ENCODE measurements at regions not wholly inside any gene's neighbourhood (a gene's known extent, or its start where the extent isn't known, plus 50 kb on each side); places are given as distances from the start of the nearest gene placed in this dataset.

DNA sequence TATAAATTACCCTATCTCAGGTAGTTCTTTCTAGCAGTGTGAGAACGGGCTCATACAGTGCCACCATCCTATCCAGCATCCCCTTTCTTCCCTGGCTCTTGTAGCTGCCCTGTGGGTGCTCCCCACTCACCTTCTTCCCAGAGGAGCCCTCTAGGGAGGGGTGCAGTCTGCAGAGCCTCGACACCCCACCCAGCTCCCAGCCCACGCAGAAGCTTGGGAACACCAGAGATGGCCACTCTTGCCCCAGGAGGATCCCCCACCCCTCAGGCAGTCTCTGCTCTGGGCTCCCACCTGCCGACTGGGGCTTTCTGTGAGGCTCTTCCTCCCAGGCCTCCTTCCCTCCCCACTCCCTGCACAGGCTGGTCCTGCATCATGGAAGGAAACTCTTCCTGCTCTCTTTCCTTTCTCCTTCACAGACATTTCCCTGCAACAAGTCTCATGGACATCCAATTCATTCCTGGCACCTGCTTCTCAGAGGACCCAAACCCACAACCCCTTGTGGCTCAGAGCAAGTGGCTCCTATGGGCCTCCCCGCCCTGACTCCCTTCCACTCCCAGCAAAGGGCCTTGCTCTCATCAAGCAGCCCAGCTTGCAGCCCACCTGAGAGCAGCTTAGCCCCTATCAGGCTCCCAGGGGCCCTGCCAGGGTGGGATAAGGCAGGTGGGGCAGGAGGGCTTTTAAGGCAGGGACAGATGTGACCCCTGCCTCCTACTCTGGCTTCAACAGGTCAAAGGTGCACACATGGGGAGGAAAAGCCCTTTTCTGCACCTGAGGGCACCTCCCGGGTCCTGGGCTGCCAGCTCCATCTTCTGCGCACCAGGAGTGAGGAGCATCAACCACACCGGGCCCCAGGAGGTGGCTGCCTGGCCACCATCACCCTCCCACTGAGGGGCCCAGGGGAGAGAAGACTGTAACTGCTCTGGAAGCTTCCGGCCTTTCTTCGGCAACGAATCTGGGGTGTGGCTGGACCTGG is 263.8 kb upstream of the TNRC6C start:
- no peaks in the 10 kb centered on the region for H3K36me3 ChIP-seq (ENCODE audit: control insufficient read depth in 2 of 2, insufficient read depth in 1 of 2, low read length in 2 of 2)
- no peak overlapping the region for H3K4me3 ChIP-seq (ENCODE audit: low read depth, low read length)
- H3K4me1 ChIP-seq (ENCODE audit: control insufficient read depth, insufficient read depth, low read length): peaks cover 3% of the 10 kb centered on the region; the same call in 1 of the 2 replicates
- ChIA-PET CTCF (interaction anchor here (0.6 kb wide), 1 partner anchor 482 kb away, joined by 3 read pairs; no protein-coding TSS in a partner anchor), POLR2A (no interaction called here)
- no peak overlapping the region for H3K27ac ChIP-seq (ENCODE audit: extremely low read depth, low read depth, low read length)
- no peaks in the 10 kb centered on the region for H3K9me3 ChIP-seq (ENCODE audit: control insufficient read depth, insufficient read depth, low read depth, low read length)
- TF ChIP-seq ZFHX2 (tag by site-specific recombination; conservative IDR thresholded peaks at IDR 0.05): no peak
- no peak for TF ChIP-seq GLIS2 (tag by site-specific recombination; IDR thresholded peaks at IDR 0.05)
- no peak for TF ChIP-seq ZNF19 (tag by site-specific recombination; IDR thresholded peaks at IDR 0.05; ENCODE audit: low read depth)
- TF ChIP-seq ZNF2 (tag by site-specific recombination; IDR thresholded peaks at IDR 0.05): no peak
- TF ChIP-seq, protein P1, sequence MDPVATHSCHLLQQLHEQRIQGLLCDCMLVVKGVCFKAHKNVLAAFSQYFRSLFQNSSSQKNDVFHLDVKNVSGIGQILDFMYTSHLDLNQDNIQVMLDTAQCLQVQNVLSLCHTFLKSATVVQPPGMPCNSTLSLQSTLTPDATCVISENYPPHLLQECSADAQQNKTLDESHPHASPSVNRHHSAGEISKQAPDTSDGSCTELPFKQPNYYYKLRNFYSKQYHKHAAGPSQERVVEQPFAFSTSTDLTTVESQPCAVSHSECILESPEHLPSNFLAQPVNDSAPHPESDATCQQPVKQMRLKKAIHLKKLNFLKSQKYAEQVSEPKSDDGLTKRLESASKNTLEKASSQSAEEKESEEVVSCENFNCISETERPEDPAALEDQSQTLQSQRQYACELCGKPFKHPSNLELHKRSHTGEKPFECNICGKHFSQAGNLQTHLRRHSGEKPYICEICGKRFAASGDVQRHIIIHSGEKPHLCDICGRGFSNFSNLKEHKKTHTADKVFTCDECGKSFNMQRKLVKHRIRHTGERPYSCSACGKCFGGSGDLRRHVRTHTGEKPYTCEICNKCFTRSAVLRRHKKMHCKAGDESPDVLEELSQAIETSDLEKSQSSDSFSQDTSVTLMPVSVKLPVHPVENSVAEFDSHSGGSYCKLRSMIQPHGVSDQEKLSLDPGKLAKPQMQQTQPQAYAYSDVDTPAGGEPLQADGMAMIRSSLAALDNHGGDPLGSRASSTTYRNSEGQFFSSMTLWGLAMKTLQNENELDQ (tag by site-specific recombination; IDR thresholded peaks at IDR 0.05; ENCODE audit: low read depth): no peak
- TF ChIP-seq ZNF341 (tag by site-specific recombination; IDR thresholded peaks at IDR 0.05; ENCODE audit: low read depth): peak; percentile 76
- no peak for TF ChIP-seq ZNF292 (tag by site-specific recombination; IDR thresholded peaks at IDR 0.05; ENCODE audit: borderline replicate concordance, low read depth)
- no peak for TF ChIP-seq ZNF324 (tag by site-specific recombination; IDR thresholded peaks at IDR 0.05)
- TF ChIP-seq GLI2 (tag by site-specific recombination; IDR thresholded peaks at IDR 0.05; ENCODE audit: borderline replicate concordance, low read depth): no peak
- 0 out of 2 replicates have a peak, but pooled peaks have one; percentile 8 for TF ChIP-seq SCRT2 (tag by site-specific recombination; IDR thresholded peaks at IDR 0.05)
- TF ChIP-seq ZNF16 (tag by site-specific recombination; IDR thresholded peaks at IDR 0.05; ENCODE audit: low read depth): no peak

DNA sequence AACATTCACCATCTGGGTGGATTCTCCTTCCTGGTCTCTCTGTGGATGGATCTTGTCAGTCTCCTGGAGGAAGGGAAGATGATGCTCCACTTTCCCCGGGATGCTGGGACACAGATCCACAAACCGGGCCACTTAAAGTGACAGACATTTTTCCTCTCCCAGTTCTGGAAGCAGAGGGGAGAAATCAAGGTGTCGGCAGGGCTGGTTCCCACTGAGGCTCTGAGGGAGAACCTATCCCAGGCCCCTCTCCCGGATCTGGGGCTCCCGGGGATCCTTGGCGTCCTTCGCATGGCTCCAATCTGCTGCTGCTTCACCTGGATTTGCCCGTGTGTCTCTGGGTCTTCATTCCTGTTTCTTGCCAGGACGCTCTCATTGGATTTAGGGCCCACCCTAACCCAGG is 263.1 kb upstream of the TNRC6C start:
- TF ChIP-seq SCRT2 (tag by site-specific recombination; IDR thresholded peaks at IDR 0.05) (no peak), EGR2 (tag by site-specific recombination; IDR thresholded peaks at IDR 0.05; ENCODE audit: low read depth) (no peak), ZNF157 (tag by site-specific recombination; IDR thresholded peaks at IDR 0.05) (no peak), KLF10 (tag by site-specific recombination; IDR thresholded peaks at IDR 0.05) (no peak), ZNF701 (tag by site-specific recombination; IDR thresholded peaks at IDR 0.05) (no peak), ZXDB (tag by site-specific recombination; IDR thresholded peaks at IDR 0.05) (no peak), REPIN1 (tag by site-specific recombination; IDR thresholded peaks at IDR 0.05; ENCODE audit: low read depth) (no peak), GLIS1 (tag by site-specific recombination; IDR thresholded peaks at IDR 0.05) (no peak), HOXD13 (CRISPR knock-in tag; IDR thresholded peaks at IDR 0.05; ENCODE audit: borderline replicate concordance) (no peak)
- TF ChIP-seq, protein P2, sequence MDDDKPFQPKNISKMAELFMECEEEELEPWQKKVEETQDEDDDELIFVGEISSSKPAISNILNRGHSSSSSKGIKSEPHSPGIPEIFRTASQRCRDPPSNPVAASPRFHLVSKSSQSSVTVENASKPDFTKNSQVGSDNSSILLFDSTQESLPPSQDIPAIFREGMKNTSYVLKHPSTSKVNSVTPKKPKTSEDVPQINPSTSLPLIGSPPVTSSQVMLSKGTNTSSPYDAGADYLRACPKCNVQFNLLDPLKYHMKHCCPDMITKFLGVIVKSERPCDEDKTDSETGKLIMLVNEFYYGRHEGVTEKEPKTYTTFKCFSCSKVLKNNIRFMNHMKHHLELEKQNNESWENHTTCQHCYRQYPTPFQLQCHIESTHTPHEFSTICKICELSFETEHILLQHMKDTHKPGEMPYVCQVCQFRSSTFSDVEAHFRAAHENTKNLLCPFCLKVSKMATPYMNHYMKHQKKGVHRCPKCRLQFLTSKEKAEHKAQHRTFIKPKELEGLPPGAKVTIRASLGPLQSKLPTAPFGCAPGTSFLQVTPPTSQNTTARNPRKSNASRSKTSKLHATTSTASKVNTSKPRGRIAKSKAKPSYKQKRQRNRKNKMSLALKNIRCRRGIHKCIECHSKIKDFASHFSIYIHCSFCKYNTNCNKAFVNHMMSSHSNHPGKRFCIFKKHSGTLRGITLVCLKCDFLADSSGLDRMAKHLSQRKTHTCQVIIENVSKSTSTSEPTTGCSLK (tag by site-specific recombination; IDR thresholded peaks at IDR 0.05): no peak
- peaks cover under 1% of the 10 kb centered on the region; the same call in 1 of the 2 replicates for H3K4me1 ChIP-seq (ENCODE audit: control insufficient read depth, insufficient read depth, low read length)
- no peaks in the 10 kb centered on the region for H3K36me3 ChIP-seq (ENCODE audit: control insufficient read depth in 2 of 2, insufficient read depth in 1 of 2, low read length in 2 of 2)
- no peak overlapping the region for H3K4me3 ChIP-seq (ENCODE audit: low read depth, low read length)
- no peaks in the 10 kb centered on the region for H3K9me3 ChIP-seq (ENCODE audit: control insufficient read depth, insufficient read depth, low read depth, low read length)
- POLR2A ChIA-PET: no interaction called here
- CTCF ChIA-PET: interaction anchor here (0.6 to 0.7 kb wide), 3 partner anchors 35 to 481 kb away, joined by 3 to 4 read pairs (median 3); no protein-coding TSS in a partner anchor
- no peak overlapping the region for H3K27ac ChIP-seq (ENCODE audit: extremely low read depth, low read depth, low read length)
